Body of pancreas (tissue), 4 donors: ENCODE measurements at regions not wholly inside any gene's neighbourhood (a gene's known extent, or its start where the extent isn't known, plus 50 kb on each side); places are given as distances from the start of the nearest gene placed in this dataset.

Experiments
- POLR2A ChIP-seq, 3 donors: fragments of 450-650 bp; IDR thresholded peaks; one replicate each; pipeline ENCODE4 v1.6.1; 2016; ENCODE audit warnings: antibody characterized with exemption in 3 of 3, mild to moderate bottlenecking in 2 of 3
- TF ChIP-seq, protein P1 (sequence below), 7 experiments: fragments of 450-650 bp in 4 of 7; fragments of 200-600 bp in 3 of 7; sonication (generic) in 3 of 7; IDR thresholded peaks; one replicate each; pipeline ENCODE4 v1.5.1; 2016 to 2019; ENCODE audit warnings: antibody characterized with exemption in 7 of 7

- TF ChIP-seq, protein P1, sequence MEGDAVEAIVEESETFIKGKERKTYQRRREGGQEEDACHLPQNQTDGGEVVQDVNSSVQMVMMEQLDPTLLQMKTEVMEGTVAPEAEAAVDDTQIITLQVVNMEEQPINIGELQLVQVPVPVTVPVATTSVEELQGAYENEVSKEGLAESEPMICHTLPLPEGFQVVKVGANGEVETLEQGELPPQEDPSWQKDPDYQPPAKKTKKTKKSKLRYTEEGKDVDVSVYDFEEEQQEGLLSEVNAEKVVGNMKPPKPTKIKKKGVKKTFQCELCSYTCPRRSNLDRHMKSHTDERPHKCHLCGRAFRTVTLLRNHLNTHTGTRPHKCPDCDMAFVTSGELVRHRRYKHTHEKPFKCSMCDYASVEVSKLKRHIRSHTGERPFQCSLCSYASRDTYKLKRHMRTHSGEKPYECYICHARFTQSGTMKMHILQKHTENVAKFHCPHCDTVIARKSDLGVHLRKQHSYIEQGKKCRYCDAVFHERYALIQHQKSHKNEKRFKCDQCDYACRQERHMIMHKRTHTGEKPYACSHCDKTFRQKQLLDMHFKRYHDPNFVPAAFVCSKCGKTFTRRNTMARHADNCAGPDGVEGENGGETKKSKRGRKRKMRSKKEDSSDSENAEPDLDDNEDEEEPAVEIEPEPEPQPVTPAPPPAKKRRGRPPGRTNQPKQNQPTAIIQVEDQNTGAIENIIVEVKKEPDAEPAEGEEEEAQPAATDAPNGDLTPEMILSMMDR (IDR thresholded peaks at IDR 0.05) = no peak
- no peak for TF ChIP-seq POLR2A (IDR thresholded peaks at IDR 0.05)
These were observed 284.5 kb upstream of the NUDT12 start for GRCh38 chr5:103847060-103847459.
